ENCODE measurements at regions not wholly inside any gene's neighbourhood (a gene's known extent, or its start where the extent isn't known, plus 50 kb on each side); places are given as distances from the start of the nearest gene placed in this dataset.

- TF ChIP-seq CTCF (IDR thresholded peaks at IDR 0.05) (no peak), EP300 (IDR thresholded peaks at IDR 0.05) (no peak), POLR2A (IDR thresholded peaks at IDR 0.05) (no peak)
These were observed 91.2 kb downstream of the RFLNA start for GRCh38 chr12:124386059-124386458.
